ENCODE measurements at regions not wholly inside any gene's neighbourhood (a gene's known extent, or its start where the extent isn't known, plus 50 kb on each side); places are given as distances from the start of the nearest gene placed in this dataset.

- Histone ChIP-seq H3K36me3 (ENCODE audit: control insufficient read depth in 2 of 2, insufficient read depth in 2 of 2, low read length in 2 of 2) (no peaks in the 10 kb centered on the region), H3K9ac (ENCODE audit: low read depth in 1 of 2, low read length in 2 of 2) (no peak overlapping the region), H3K4me3 (ENCODE audit: low read length in 2 of 2) (no peak overlapping the region), H3K27me3 (ENCODE audit: control insufficient read depth in 2 of 2, insufficient read depth in 2 of 2, low read length in 2 of 2) (no peaks in the 10 kb centered on the region), H3K9me3 (ENCODE audit: control insufficient read depth in 2 of 2, low read length in 2 of 2) (no peaks in the 10 kb centered on the region), H3K4me1 (ENCODE audit: control insufficient read depth in 2 of 2, insufficient read depth in 2 of 2, low read length in 2 of 2) (no peaks in the 10 kb centered on the region), H3K27ac (ENCODE audit: low read depth in 2 of 2, low read length in 2 of 2) (no peak overlapping the region)
Measured at GRCh38 chr6:165755583-165755982, 92.5 kb upstream of the PDE10A start.

- no peaks in the 10 kb centered on the region for H3K27me3 ChIP-seq (ENCODE audit: control insufficient read depth in 2 of 2, insufficient read depth in 2 of 2, low read length in 2 of 2)
- no peak overlapping the region for H3K4me3 ChIP-seq (ENCODE audit: low read length in 2 of 2)
- H3K9ac ChIP-seq (ENCODE audit: low read depth in 1 of 2, low read length in 2 of 2) = no peak overlapping the region
- H3K27ac ChIP-seq (ENCODE audit: low read depth in 2 of 2, low read length in 2 of 2) = no peak overlapping the region
- H3K9me3 ChIP-seq (ENCODE audit: control insufficient read depth in 2 of 2, low read length in 2 of 2) = no peaks in the 10 kb centered on the region
- H3K36me3 ChIP-seq (ENCODE audit: control insufficient read depth in 2 of 2, insufficient read depth in 2 of 2, low read length in 2 of 2) = no peaks in the 10 kb centered on the region
- H3K4me1 ChIP-seq (ENCODE audit: control insufficient read depth in 2 of 2, insufficient read depth in 2 of 2, low read length in 2 of 2) = no peaks in the 10 kb centered on the region
Measured at GRCh38 chr6:165753506-165753905, 90.5 kb upstream of the PDE10A start.

- no peak overlapping the region for H3K9ac ChIP-seq (ENCODE audit: low read depth in 1 of 2, low read length in 2 of 2)
- H3K4me1 ChIP-seq (ENCODE audit: control insufficient read depth in 2 of 2, insufficient read depth in 2 of 2, low read length in 2 of 2) = no peaks in the 10 kb centered on the region
- no peaks in the 10 kb centered on the region for H3K9me3 ChIP-seq (ENCODE audit: control insufficient read depth in 2 of 2, low read length in 2 of 2)
- no peak overlapping the region for H3K27ac ChIP-seq (ENCODE audit: low read depth in 2 of 2, low read length in 2 of 2)
- no peak overlapping the region for H3K4me3 ChIP-seq (ENCODE audit: low read length in 2 of 2)
- no peaks in the 10 kb centered on the region for H3K27me3 ChIP-seq (ENCODE audit: control insufficient read depth in 2 of 2, insufficient read depth in 2 of 2, low read length in 2 of 2)
- H3K36me3 ChIP-seq (ENCODE audit: control insufficient read depth in 2 of 2, insufficient read depth in 2 of 2, low read length in 2 of 2) = no peaks in the 10 kb centered on the region
Measured at GRCh38 chr6:165752451-165752850, 89.4 kb upstream of the PDE10A start.

GRCh38 chr6:165751486-165751885, 88.4 kb upstream of the PDE10A start:
- H3K4me1 ChIP-seq (ENCODE audit: control insufficient read depth in 2 of 2, insufficient read depth in 2 of 2, low read length in 2 of 2) = no peaks in the 10 kb centered on the region
- H3K27me3 ChIP-seq (ENCODE audit: control insufficient read depth in 2 of 2, insufficient read depth in 2 of 2, low read length in 2 of 2) = no peaks in the 10 kb centered on the region
- no peaks in the 10 kb centered on the region for H3K9me3 ChIP-seq (ENCODE audit: control insufficient read depth in 2 of 2, low read length in 2 of 2)
- no peak overlapping the region for H3K4me3 ChIP-seq (ENCODE audit: low read length in 2 of 2)
- no peak overlapping the region for H3K9ac ChIP-seq (ENCODE audit: low read depth in 1 of 2, low read length in 2 of 2)
- no peak overlapping the region for H3K27ac ChIP-seq (ENCODE audit: low read depth in 2 of 2, low read length in 2 of 2)
- no peaks in the 10 kb centered on the region for H3K36me3 ChIP-seq (ENCODE audit: control insufficient read depth in 2 of 2, insufficient read depth in 2 of 2, low read length in 2 of 2)

- H3K4me3 ChIP-seq (ENCODE audit: low read length in 2 of 2) = no peak overlapping the region
- no peak overlapping the region for H3K27ac ChIP-seq (ENCODE audit: low read depth in 2 of 2, low read length in 2 of 2)
- no peaks in the 10 kb centered on the region for H3K36me3 ChIP-seq (ENCODE audit: control insufficient read depth in 2 of 2, insufficient read depth in 2 of 2, low read length in 2 of 2)
- no peak overlapping the region for H3K9ac ChIP-seq (ENCODE audit: low read depth in 1 of 2, low read length in 2 of 2)
- no peaks in the 10 kb centered on the region for H3K27me3 ChIP-seq (ENCODE audit: control insufficient read depth in 2 of 2, insufficient read depth in 2 of 2, low read length in 2 of 2)
- no peaks in the 10 kb centered on the region for H3K4me1 ChIP-seq (ENCODE audit: control insufficient read depth in 2 of 2, insufficient read depth in 2 of 2, low read length in 2 of 2)
- no peaks in the 10 kb centered on the region for H3K9me3 ChIP-seq (ENCODE audit: control insufficient read depth in 2 of 2, low read length in 2 of 2)
Measured at GRCh38 chr6:165749163-165749562, 86.1 kb upstream of the PDE10A start.

GRCh38 chr6:165748390-165748789, 85.3 kb upstream of the PDE10A start:
- H3K9ac ChIP-seq (ENCODE audit: low read depth in 1 of 2, low read length in 2 of 2) = no peak overlapping the region
- no peaks in the 10 kb centered on the region for H3K36me3 ChIP-seq (ENCODE audit: control insufficient read depth in 2 of 2, insufficient read depth in 2 of 2, low read length in 2 of 2)
- H3K4me3 ChIP-seq (ENCODE audit: low read length in 2 of 2) = no peak overlapping the region
- H3K9me3 ChIP-seq (ENCODE audit: control insufficient read depth in 2 of 2, low read length in 2 of 2) = no peaks in the 10 kb centered on the region
- no peaks in the 10 kb centered on the region for H3K27me3 ChIP-seq (ENCODE audit: control insufficient read depth in 2 of 2, insufficient read depth in 2 of 2, low read length in 2 of 2)
- no peak overlapping the region for H3K27ac ChIP-seq (ENCODE audit: low read depth in 2 of 2, low read length in 2 of 2)
- no peaks in the 10 kb centered on the region for H3K4me1 ChIP-seq (ENCODE audit: control insufficient read depth in 2 of 2, insufficient read depth in 2 of 2, low read length in 2 of 2)

GRCh38 chr6:165747963-165748362, 84.9 kb upstream of the PDE10A start:
- H3K4me3 ChIP-seq (ENCODE audit: low read length in 2 of 2) = no peak overlapping the region
- no peaks in the 10 kb centered on the region for H3K27me3 ChIP-seq (ENCODE audit: control insufficient read depth in 2 of 2, insufficient read depth in 2 of 2, low read length in 2 of 2)
- no peaks in the 10 kb centered on the region for H3K9me3 ChIP-seq (ENCODE audit: control insufficient read depth in 2 of 2, low read length in 2 of 2)
- H3K36me3 ChIP-seq (ENCODE audit: control insufficient read depth in 2 of 2, insufficient read depth in 2 of 2, low read length in 2 of 2) = no peaks in the 10 kb centered on the region
- no peak overlapping the region for H3K9ac ChIP-seq (ENCODE audit: low read depth in 1 of 2, low read length in 2 of 2)
- no peak overlapping the region for H3K27ac ChIP-seq (ENCODE audit: low read depth in 2 of 2, low read length in 2 of 2)
- no peaks in the 10 kb centered on the region for H3K4me1 ChIP-seq (ENCODE audit: control insufficient read depth in 2 of 2, insufficient read depth in 2 of 2, low read length in 2 of 2)

- no peak overlapping the region for H3K4me3 ChIP-seq (ENCODE audit: low read length in 2 of 2)
- H3K27me3 ChIP-seq (ENCODE audit: control insufficient read depth in 2 of 2, insufficient read depth in 2 of 2, low read length in 2 of 2) = no peaks in the 10 kb centered on the region
- H3K9me3 ChIP-seq (ENCODE audit: control insufficient read depth in 2 of 2, low read length in 2 of 2) = no peaks in the 10 kb centered on the region
- no peak overlapping the region for H3K27ac ChIP-seq (ENCODE audit: low read depth in 2 of 2, low read length in 2 of 2)
- no peaks in the 10 kb centered on the region for H3K36me3 ChIP-seq (ENCODE audit: control insufficient read depth in 2 of 2, insufficient read depth in 2 of 2, low read length in 2 of 2)
- no peak overlapping the region for H3K9ac ChIP-seq (ENCODE audit: low read depth in 1 of 2, low read length in 2 of 2)
- no peaks in the 10 kb centered on the region for H3K4me1 ChIP-seq (ENCODE audit: control insufficient read depth in 2 of 2, insufficient read depth in 2 of 2, low read length in 2 of 2)
Measured at GRCh38 chr6:165746331-165746730, 83.3 kb upstream of the PDE10A start.

- Histone ChIP-seq H3K4me1 (ENCODE audit: control insufficient read depth in 2 of 2, insufficient read depth in 2 of 2, low read length in 2 of 2) (no peaks in the 10 kb centered on the region), H3K27me3 (ENCODE audit: control insufficient read depth in 2 of 2, insufficient read depth in 2 of 2, low read length in 2 of 2) (no peaks in the 10 kb centered on the region), H3K4me3 (ENCODE audit: low read length in 2 of 2) (no peak overlapping the region), H3K36me3 (ENCODE audit: control insufficient read depth in 2 of 2, insufficient read depth in 2 of 2, low read length in 2 of 2) (no peaks in the 10 kb centered on the region), H3K27ac (ENCODE audit: low read depth in 2 of 2, low read length in 2 of 2) (no peak overlapping the region), H3K9ac (ENCODE audit: low read depth in 1 of 2, low read length in 2 of 2) (no peak overlapping the region), H3K9me3 (ENCODE audit: control insufficient read depth in 2 of 2, low read length in 2 of 2) (no peaks in the 10 kb centered on the region)
Measured at GRCh38 chr6:165745492-165745891, 82.5 kb upstream of the PDE10A start.

- no peak overlapping the region for H3K27ac ChIP-seq (ENCODE audit: low read depth in 2 of 2, low read length in 2 of 2)
- H3K4me1 ChIP-seq (ENCODE audit: control insufficient read depth in 2 of 2, insufficient read depth in 2 of 2, low read length in 2 of 2) = no peaks in the 10 kb centered on the region
- H3K4me3 ChIP-seq (ENCODE audit: low read length in 2 of 2) = no peak overlapping the region
- no peaks in the 10 kb centered on the region for H3K36me3 ChIP-seq (ENCODE audit: control insufficient read depth in 2 of 2, insufficient read depth in 2 of 2, low read length in 2 of 2)
- no peak overlapping the region for H3K9ac ChIP-seq (ENCODE audit: low read depth in 1 of 2, low read length in 2 of 2)
- H3K9me3 ChIP-seq (ENCODE audit: control insufficient read depth in 2 of 2, low read length in 2 of 2) = no peaks in the 10 kb centered on the region
- no peaks in the 10 kb centered on the region for H3K27me3 ChIP-seq (ENCODE audit: control insufficient read depth in 2 of 2, insufficient read depth in 2 of 2, low read length in 2 of 2)
Measured at GRCh38 chr6:165744555-165745228, 81.7 kb upstream of the PDE10A start.

All from mucosa of rectum (tissue), 2 donors.